Activated CD4-positive, alpha-beta T cell treated with anti-CD3 and anti-CD28 coated beads, Interleukin-2, amount 50 U/mL, for 16 hours (primary cell): ENCODE measurements at regions not wholly inside any gene's neighbourhood (a gene's known extent, or its start where the extent isn't known, plus 50 kb on each side); places are given as distances from the start of the nearest gene placed in this dataset.

Experiments
- DNase-seq: peaks from one replicate; pipeline ENCODE4 v3.0.0-alpha.2; 2020

- no peak for DNase-seq
Measured at GRCh38 chr7:114860206-114860605, 61.7 kb upstream of the MDFIC start.

- no peak for DNase-seq
Measured at GRCh38 chr7:114862406-114862805, 59.5 kb upstream of the MDFIC start.

GRCh38 chr7:114864278-114864677, 57.6 kb upstream of the MDFIC start:
- no peak for DNase-seq

GRCh38 chr7:114865564-114865963, 56.3 kb upstream of the MDFIC start:
- DNase-seq: peak; percentile 55
